Islet precursor cell (in vitro differentiated cells): ENCODE measurements at regions not wholly inside any gene's neighbourhood (a gene's known extent, or its start where the extent isn't known, plus 50 kb on each side); places are given as distances from the start of the nearest gene placed in this dataset.
A peak's percentile ranks its signal among the peaks of the same experiment; 100 is the strongest.
"Not testable (repeated sequence)": the region's sequence is repeated elsewhere in the genome, so short reads cannot be mapped to it uniquely, and the experiment has no call there.

Experiments used
- DNase-seq: peaks from one replicate; pipeline ENCODE4 v3.0.0-alpha.2; 2018

- DNase-seq, result not testable (repeated sequence)
Observed at GRCh38 chr12:90687682-90688081, 267.3 kb downstream of the CCER1 start.

- DNase-seq, result no peak
Observed at GRCh38 chr12:90683871-90684270, 271.1 kb downstream of the CCER1 start.

- no peak for DNase-seq
Observed at GRCh38 chr12:90682398-90682797, 272.6 kb downstream of the CCER1 start.

- DNase-seq, result no peak
Observed at GRCh38 chr12:90679674-90680073, 275.3 kb downstream of the CCER1 start.

GRCh38 chr12:90677552-90677951 lies 277.4 kb downstream of the CCER1 start:
- no peak for DNase-seq

GRCh38 chr12:90677055-90677454 lies 277.9 kb downstream of the CCER1 start:
- DNase-seq, result no peak

- DNase-seq, result no peak
Observed at GRCh38 chr12:90675106-90675505, 279.9 kb downstream of the CCER1 start.

DNA sequence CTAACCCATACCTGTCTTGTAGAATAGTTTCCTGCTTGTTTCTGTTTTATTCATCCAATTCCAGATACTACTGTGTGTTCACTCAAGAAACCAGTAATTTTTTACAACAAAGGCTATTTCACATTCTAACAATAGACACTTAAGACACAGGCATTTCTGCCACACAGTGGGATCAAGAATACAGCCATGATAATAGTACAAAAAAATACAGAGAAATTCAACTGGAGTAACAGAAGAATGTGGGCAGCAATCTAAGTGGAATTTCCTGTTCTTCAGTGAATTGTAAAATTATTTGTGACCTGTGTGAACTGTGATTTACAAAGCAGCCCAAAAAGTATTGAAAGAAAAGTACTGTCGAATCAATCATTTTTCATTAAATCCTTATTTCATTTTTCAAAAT lies 282.9 kb downstream of the CCER1 start:
- DNase-seq, result no peak

DNA sequence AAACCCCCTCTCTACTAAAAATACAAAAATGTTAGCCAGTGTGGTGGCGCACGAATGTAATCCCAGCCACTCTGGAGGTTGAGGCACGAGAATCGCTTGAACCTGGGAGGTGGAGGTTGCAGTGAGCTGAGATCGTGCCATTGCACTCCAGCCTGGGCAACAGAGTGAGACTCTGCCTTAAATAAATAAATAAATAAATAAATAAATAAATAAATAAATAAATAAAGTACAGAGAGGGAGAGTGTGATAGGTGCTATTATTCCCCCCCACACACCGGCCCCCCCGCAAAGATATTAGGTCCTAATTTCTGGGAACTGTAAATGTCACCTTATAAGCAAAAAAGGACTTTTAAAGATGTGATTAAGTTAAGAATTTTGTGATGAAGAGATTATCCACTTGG lies 291.0 kb downstream of the CCER1 start:
- not testable (repeated sequence) for DNase-seq

DNA sequence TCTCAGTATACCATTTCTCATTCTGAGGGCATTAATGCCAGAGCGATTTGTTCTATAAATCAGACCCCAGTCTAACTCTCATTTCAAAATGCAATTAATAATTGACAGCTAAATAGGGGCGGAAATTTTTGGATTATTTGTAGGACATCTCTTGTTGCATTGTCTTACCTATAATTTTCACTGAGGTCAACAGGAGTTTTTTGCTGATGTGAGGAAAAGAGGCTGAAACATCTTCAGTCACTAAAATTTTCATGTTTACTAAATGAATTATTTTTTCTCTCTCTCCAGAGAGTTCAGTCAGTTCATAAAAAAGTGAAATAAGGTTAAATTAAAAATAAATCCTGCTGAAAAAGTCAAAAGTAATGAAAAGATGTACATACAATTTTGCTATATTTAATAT lies 295.9 kb downstream of the CCER1 start:
- DNase-seq, result no peak

- peak; percentile 86 for DNase-seq
Observed at GRCh38 chr12:90653040-90653439, 301.9 kb downstream of the CCER1 start.

- DNase-seq, result no peak
Observed at GRCh38 chr12:90652280-90652679, 302.7 kb downstream of the CCER1 start.

- no peak for DNase-seq
Observed at GRCh38 chr12:90645181-90645580, 309.8 kb downstream of the CCER1 start.

- DNase-seq, result no peak
Observed at GRCh38 chr12:90631591-90632212, 323.3 kb downstream of the CCER1 start.

GRCh38 chr12:90630006-90630405 lies 325.0 kb downstream of the CCER1 start:
- DNase-seq, result no peak

DNA sequence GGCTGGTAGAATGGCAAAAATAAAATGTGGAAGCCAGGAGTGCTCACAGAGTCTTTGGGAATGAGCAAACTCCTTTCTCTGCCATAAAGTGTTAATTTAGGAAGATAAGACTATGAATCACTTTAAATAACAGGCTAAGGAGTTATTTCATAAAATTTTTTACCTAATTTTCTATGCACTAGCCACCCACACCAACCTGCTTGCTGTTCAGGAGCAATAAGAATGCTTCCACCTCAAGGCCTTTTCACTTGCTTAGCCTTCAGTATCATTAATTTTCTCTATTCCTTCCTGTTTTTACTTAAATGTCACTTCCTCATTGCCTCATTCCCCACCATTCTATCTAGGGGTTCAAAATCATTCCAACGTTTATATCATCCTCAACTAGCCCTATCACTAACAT lies 326.8 kb downstream of the CCER1 start:
- no peak for DNase-seq

DNA sequence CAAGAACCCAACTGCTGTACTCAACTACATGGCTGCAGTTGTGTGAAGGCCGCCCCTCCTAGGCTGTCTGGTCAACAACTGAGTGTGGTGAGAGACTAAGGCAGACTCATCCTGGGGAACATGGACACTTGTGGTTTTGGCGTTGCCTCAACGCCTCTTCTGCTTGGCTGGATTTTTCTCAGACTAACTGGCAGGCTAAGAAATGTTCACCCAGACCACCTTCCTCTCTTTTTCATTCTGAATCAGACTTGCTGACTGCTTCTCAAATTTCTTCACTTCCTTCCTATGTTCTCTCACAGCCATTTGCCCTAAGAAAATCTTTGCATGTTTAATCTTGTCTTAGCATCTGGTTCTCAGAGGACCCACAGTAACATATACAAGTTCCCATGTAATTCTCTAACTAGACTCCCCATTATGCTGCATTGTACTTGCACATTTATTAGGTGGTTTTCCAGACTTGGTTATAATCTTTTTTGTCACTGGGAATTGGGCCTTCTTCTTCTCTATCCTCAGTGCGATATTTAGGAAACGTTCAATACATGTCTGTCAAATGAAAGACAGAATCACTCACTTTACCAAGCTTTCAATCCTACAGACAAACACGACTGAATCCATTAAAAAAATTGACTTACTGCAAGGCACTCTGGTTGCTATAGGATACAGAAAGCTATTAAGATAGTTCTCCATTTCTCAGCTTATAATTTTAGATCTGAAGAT lies 327.6 kb downstream of the CCER1 start:
- DNase-seq, result no peak

- no peak for DNase-seq
Observed at GRCh38 chr12:90622431-90622830, 332.5 kb downstream of the CCER1 start.

DNA sequence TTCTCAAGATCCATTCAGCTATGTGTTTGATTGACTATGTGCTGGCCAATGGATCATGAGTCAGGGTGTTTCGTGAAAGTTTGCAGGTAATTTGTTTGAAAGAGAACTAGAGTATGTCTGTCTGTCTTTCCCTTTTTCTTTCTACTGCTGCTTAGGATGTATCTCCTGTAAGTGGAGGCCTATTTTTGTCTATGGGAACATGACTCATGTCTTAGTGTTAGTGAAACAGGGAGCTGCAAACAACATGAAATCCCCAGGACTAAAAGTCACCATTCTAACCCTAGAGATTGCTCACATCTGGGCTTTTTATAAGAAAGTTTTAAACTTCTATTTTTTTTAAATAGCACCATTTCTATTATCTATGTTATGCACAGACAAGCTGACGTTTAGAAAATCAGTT lies 333.0 kb downstream of the CCER1 start:
- DNase-seq, result no peak

DNA sequence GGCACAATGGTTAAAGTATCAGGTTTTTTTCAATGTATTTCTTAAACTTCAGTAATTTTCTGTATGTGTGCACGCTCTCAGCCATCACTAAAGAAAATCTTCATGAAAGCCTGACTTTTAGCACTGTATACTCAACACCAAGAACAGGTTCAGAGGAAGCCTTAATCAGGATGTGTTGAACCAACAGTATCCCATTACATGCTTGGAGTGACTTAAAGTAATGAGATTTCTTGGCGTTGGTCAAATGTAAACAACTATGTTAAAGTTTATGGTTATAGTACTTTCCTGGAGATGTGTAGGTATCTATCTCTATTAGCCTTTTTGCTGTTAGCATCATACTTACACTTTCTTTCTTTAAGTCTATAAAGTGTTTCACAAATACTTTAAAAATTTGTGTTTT lies 335.0 kb downstream of the CCER1 start:
- no peak for DNase-seq

DNA sequence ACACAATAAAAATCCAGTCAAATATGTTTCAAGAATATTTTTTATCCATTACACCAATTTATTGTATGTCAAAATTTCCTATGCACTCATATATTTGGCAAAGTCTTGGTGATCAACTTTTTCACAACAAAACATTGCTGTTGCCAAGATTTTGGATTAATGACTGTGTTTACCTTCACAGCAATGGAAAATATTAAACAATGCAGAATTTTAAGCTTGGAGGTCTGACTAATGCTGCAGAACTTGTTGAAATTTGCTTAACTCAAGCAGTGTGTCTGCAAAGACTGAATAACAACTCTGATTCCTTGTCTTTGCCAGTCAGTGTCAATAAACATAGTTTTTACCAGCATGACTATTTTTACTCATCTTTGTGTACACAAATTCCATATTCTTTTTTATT lies 336.4 kb downstream of the CCER1 start:
- DNase-seq, result no peak

- no peak for DNase-seq
Observed at GRCh38 chr12:90611891-90612290, 343.1 kb downstream of the CCER1 start.

GRCh38 chr12:90611048-90611447 lies 343.9 kb downstream of the CCER1 start:
- DNase-seq, result no peak

DNA sequence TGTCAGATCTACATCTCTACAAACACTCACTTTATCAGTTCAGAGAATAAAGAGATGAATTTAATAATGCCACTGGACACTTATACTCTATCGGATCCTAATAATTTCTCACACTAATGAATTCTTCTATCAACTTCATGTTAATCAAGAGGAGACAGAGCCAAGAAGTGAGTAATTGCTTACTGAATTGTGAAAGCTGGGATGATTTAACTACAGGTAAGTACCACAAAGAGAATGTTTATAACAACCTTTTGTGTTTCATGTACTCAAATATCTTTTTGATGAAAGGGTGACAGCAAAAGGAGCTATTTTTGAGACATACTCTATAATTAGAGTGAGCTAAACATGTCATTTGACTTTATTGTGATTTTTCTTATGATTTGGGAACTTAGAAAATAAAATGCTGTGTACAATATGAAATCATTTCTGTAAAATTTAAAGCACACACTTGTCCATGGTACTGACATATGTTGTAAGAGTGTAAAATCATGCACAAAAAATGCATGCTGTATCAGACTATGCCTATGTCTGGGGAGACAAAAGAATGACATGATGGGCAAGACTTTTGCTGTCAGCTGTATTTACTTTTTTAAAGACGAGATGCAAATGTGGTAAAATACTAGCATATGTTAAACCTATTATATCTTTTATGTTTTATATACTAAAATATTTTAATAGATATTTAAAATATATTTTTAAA lies 361.2 kb downstream of the CCER1 start:
- DNase-seq, result no peak
